ENCODE measurements at regions not wholly inside any gene's neighbourhood (a gene's known extent, or its start where the extent isn't known, plus 50 kb on each side); places are given as distances from the start of the nearest gene placed in this dataset.
"Not testable (repeated sequence)": the region's sequence is repeated elsewhere in the genome, so short reads cannot be mapped to it uniquely, and the experiment has no call there.

DNA sequence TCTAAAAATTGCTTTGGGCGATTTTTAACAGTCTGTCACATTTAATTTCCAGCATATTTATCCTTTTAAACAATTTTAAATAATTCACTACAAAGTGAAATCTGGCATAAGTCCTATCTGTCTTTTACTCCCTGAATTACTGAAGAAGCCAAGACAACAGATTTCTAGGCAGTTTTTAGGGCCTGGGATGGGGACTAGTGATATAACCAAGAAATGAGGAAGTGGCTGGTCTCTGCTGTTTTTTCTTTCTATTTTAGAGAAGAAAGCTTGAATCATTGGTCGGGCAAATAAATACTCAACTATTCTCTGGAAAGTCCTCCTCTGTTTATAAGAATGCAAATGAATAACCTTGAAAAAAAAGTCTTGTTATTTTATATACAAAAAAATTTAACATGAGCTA is 79.7 kb upstream of the SSBP2 start:
- no peak for DNase-seq (ENCODE audit: low read depth in 1 of 2, low spot score in 1 of 2)

DNA sequence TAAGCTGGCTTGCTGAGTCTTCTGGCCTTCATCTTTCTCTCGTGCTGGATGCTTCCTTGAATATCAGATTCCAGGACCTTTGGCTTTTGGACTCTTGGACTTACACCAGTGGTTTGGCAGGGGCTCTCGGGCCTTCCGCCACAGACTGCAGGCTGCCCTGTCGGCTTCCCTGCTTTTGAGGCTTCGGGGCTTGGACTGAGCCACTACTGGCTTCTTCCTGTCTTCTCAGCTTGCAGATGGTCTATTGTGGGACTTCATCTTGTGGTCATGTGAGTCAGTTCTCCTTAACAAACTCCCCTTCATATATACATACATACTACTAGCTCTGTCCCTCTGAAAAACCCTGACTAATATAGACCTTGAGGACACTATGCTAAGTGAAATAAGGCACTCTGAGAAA is 78.3 kb upstream of the SSBP2 start:
- no peak for DNase-seq (ENCODE audit: low read depth in 1 of 2, low spot score in 1 of 2)

DNA sequence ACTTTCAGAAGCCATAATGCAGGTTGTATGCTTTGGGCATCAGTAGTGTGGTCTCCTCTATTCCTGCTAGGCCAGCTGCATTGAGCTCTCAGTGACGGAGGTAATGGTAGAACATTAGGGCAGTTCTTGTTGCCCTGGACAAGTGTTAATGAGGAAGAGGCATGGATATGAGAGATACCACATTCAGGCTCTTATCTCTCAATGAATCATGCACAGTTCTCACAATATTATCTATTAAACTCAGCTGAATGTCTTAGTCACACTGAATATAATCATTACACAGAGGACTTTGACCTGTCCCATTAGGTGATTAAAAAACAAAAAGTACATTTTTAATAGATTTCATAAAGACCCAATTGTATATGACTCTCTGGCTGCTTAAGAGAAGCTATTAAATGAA is 76.6 kb upstream of the SSBP2 start:
- no peak for DNase-seq (ENCODE audit: low read depth in 1 of 2, low spot score in 1 of 2)

DNA sequence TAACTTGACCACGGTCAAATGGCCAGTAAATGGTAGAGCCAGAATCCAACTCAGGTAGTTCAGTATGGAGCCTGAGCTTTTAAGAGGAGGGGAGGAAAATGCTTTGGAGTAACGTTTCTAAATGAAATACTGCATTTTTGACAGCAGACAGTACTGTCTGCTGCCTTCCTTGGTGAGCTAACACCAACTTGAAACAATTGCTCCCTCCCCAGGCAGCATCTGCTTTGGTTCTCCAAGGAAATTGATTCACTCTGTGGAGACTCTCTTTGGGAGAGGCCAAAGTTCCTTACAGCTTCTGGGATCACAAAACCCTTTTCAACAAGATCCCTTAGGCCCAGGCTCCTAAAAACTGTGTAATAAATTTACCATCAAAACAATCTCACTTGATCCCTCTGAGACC is 75.2 kb upstream of the SSBP2 start:
- DNase-seq (ENCODE audit: low read depth in 1 of 2, low spot score in 1 of 2), result no peak

DNA sequence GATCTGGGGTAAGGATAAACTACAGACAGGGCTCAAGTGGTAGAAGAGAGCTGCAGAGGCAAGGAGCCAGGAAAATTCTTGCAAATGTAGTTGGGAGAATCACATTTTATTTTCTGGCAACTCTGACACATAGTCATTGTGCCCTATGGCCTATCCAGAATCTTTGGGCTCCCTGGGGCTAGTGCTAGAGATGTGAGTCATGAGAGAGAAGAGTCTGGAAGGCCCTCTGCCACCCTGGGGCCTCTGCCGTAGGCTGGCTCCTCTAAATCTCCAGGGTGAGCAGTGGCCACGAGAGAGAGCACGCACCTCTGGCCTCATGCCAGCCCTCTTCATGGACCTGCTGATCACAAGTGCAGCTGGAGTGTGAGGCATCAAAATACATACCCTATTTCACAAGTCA is 74.3 kb upstream of the SSBP2 start:
- no peak for DNase-seq (ENCODE audit: low read depth in 1 of 2, low spot score in 1 of 2)

DNA sequence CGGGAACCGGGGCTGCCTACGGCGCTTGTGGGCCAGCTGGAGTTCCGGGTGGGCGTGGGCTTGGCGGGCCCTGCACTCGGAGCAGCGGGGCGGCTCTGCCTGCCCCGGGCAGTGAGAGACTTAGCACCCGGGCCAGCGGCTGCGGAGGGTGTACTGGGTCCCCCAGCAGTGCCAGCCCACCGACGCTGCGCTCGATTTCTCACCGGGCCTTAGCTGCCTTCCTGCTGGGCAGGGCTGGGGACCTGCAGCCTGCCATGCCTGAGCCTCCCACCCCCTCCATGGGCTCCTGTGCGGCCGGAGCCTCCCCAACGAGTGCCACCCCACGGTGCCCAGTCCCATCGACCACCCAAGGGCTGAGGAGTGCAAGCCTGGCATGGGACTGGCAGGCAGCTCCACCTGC is 72.8 kb upstream of the SSBP2 start:
- not testable (repeated sequence) for DNase-seq (ENCODE audit: low read depth in 1 of 2, low spot score in 1 of 2)

DNA sequence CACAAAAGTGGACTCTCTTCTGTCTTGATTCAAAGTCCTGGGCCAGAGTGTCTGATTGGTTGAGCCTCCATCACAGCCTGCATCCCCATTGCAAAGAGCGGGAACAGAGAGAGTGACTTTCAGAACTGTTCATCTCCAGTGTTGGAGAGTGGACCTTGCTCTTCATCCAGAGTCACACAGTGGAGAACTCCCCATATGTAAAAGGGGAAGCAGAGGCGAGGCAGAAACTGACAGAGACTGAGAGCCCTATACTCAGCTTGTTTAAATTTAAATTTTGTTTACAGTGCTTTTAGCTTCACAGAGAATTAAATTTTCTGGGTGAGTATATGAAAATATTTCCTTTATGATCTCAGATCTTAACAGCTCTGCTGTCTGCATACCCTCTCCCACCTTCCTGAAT is 70.0 kb upstream of the SSBP2 start:
- DNase-seq (ENCODE audit: low read depth in 1 of 2, low spot score in 1 of 2), result no peak

DNA sequence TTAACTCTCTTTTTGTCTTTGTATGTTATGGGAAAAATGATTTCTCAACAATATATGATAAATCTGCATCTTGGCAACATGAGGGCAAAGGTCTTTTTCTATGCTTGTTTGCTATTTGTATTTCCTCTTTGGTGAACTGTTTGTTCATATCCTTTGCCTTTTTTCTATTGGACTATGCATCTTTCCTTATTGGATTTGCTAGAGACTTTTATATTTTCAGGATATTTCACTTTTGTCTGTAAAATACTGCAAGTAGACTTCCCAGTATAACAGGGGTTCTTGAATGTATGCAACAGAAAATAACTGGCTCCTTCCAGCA is 69.4 kb upstream of the SSBP2 start:
- no peak for DNase-seq (ENCODE audit: low read depth in 1 of 2, low spot score in 1 of 2)

DNA sequence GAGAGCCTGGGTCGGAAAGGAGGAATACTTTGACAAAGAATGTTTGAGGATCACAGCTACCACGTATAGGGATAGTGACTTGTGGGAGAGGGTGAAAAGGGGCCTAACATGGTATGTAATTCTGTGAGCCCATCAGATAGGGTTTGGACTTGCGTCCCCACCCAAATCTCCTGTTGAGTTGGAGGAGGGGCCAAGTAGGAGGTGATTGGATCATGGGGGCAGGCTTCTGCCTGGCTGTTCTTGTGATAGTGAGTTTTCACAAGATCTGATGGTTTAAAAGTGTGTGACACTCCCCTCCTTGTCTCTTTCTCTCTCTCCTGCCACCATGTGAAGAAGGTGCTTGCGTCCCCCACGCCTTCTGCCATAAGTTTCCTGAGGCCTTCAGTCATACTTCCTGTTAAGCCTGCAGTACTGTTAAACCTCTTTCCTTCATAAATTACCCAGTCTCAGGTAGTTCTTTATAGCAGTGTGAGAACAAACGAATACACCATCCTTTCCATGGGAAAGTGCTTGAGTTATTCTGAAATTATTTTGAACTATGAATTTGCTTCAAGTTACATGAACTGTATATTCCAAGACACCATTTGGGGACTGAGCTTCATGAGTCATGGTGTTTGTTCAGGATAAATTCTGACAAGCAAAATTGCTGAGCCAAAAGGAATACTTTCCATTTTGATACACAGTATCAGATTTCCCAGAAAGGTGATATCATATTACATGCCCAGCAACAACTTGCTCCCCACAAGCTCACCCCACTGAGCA is 68.8 kb upstream of the SSBP2 start:
- no peak for DNase-seq (ENCODE audit: low read depth in 1 of 2, low spot score in 1 of 2)

DNA sequence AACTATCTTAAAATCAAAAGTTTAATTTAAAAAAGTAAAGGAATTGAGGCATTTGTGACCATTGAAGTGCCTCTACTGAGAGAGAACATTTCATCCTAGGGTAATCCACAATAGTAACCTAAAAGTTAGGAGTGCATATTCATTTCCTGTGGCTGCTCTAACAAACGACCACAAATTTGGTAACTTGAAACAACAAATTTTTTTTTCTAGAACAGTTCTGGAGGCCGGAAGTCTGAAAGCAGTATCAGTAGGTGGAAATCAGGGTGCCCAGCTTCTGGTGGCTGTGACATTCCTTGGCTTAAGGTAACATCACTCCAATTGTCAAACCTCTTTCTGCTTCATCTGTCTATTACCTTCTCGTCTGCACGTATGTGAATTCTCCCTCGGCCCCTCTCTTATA is 67.1 kb upstream of the SSBP2 start:
- DNase-seq (ENCODE audit: low read depth in 1 of 2, low spot score in 1 of 2), result no peak

DNA sequence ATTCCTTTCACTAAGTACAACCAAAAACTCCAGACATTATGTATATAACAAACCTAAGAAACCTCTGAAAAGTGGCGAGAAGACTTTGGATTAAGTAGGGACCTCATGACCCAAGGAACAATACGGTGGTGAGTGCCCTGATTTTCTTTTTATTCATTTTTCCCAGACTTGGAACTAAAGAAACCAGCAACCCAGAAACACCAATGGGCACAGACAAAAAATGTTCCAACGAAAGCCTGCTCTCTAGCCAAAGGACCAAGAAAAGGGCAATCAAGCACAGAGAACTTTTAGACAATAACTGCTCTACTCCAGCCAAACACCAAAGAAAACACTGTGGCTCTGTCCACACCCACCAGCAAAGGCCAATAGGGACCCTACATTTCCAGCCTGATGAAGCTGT is 66.2 kb upstream of the SSBP2 start:
- no peak for DNase-seq (ENCODE audit: low read depth in 1 of 2, low spot score in 1 of 2)

DNA sequence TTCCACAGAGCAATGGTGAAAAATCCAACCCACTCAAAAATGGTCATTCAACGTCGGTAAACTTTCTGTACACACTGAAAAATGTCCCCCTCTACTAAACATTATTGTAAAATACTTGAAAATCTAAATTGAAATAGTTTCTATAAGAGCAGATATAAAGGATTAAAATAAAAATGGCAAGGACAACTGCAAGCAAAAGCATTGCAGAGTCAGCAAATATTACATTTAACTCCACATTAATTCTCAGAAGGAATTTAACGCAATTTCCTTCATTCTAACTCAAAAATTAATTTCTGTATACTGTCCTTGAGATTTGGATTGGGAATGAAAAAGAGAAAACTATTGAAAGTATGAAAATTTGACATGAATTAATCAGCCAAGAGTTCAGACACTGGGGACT is 64.4 kb upstream of the SSBP2 start:
- DNase-seq (ENCODE audit: low read depth in 1 of 2, low spot score in 1 of 2), result no peak

DNA sequence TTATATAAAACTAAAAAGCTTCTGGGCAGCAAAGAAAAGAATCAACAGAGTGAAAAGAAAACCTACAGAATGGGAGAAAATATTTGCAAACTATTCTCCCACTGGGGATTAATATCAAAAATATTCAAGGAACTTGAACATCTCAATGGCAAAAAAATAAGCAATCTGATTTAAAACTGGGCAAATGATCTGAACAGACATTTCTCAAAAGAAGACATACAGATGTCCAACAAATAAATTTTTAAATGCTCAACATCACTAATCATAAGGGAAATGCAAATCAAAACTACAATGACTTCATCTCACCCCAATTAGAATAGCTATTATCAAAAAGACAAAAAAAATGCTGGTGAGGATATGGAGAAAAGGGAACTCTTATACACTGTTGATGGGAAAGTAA is 57.2 kb upstream of the SSBP2 start:
- no peak for DNase-seq (ENCODE audit: low read depth in 1 of 2, low spot score in 1 of 2)

DNA sequence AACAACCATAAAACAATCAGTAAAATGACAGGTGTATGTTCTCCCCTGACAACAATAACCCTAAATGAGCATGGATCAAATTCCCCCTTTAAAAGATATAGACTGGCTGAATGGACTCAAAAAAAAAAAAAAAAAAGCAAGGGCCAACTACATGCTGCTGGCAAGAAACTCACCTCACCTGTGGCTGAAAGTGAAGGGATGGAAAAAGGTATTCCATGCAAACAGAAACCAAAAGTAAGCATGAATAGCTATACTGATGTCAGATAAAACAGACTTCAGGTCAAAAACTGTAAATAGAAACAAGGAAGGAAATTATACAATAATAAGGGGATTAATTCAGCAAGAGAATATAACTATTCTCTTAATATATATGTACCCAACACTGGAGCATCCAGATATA is 54.2 kb upstream of the SSBP2 start:
- no peak for DNase-seq (ENCODE audit: low read depth in 1 of 2, low spot score in 1 of 2)

DNA sequence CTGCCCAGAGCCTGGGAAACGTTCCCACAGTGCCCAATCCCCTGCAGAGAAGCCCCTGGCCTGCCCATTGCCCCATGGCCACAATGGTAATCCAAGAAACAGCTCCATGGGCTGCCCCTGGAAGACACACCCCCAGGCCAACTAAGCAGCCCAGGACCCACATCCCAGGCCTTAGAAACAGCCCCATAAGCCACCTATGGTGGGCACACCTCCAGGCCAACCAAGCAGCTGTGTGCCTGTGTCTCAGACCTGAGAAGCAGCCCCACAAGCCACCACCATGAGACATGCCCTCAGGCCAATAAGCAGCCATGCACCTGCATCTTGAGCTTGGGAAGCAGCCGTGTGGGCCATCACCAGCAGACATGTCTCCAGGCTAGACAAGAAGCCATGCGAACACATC is 52.9 kb upstream of the SSBP2 start:
- no peak for DNase-seq (ENCODE audit: low read depth in 1 of 2, low spot score in 1 of 2)

DNA sequence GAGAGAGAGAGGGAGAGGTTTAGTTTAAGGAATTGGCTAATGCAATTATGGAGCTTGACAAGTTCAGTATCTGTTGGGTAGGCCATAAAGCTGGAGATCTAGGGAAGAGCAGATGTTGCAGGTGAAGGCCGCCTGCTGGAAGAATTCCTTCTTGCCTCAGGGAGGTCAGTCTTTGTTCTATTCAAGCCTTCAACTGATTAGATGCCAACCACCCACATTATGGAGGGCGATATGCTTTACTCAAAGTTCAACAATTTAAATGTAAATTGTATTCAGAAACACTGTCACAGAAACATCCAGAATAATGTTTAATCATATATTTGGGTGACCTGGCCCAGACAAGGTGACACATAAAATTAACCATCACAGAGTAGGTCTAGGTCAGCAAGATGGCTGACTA is 51.7 kb upstream of the SSBP2 start:
- no peak for DNase-seq (ENCODE audit: low read depth in 1 of 2, low spot score in 1 of 2)

DNA sequence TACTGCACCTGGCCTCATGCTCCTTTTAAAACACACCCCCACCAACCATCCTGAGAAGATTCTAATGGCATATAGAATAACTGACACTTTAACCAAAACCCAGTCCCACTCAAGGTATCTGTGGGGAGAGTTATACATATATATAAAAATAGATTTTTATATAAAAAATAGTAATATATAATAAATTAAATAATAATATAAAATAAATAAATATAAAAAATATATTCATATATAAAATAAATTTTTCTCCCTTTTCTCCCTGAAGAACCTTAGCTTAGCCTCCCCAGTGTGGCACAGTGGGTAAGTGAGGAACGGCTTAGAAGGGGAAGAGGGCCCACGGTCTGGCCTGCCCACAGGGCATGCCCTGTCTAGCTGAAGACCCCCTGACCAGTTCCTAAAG is 51.1 kb upstream of the SSBP2 start:
- no peak for DNase-seq (ENCODE audit: low read depth in 1 of 2, low spot score in 1 of 2)

DNA sequence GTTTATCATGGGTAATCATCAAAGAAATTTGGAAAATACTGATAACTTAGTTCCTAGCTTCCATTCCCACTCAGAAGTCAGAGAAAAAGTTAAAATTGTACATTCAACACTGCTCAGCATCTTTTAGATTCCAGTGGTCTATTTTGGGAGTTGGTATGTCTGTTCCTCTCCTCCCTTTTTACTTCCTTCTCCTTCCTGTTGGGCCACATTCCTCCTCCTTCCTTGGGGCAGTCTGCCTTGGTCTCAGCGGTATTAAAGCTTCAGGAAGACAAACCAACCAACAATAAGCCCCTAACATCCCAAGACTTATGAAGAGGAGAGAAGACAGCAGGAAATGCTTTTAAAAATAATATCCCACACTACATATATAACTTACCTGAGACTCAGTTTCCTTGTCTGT is 49.9 kb upstream of the SSBP2 start:
- DNase-seq (ENCODE audit: low read depth in 1 of 2, low spot score in 1 of 2), result no peak
